ENCODE measurements at regions not wholly inside any gene's neighbourhood (a gene's known extent, or its start where the extent isn't known, plus 50 kb on each side); places are given as distances from the start of the nearest gene placed in this dataset.
"Not testable (repeated sequence)": the region's sequence is repeated elsewhere in the genome, so short reads cannot be mapped to it uniquely, and the experiment has no call there.

DNA sequence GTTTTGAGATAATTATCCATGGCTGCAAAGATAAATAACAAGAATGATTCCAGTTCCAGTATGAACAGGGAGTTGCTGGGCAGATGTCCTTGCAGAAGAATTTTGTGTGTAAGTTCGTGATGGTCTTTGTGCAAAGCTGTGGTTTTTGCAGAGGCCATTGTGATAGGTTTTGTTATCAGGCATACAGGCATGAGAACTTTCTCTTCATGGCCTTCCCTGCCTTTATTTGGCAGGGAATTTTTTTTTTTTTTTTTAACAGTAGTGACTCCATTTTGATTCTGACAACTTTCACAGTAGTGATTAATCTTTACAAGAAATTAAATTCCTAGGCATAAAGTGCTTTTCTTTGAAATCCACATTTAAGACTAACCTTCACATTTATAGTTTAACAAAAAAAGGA, 1999.5 kb upstream of the CDH6 start:
- no peaks in the 10 kb centered on the region for H3K27me3 ChIP-seq
- no peaks in the 10 kb centered on the region for H3K9me3 ChIP-seq
- no peak for DNase-seq (ENCODE audit: low spot score in 2 of 2)
- no peaks in the 10 kb centered on the region for H3K4me1 ChIP-seq
- H3K27ac ChIP-seq: no peak overlapping the region
- TF ChIP-seq, protein P1, sequence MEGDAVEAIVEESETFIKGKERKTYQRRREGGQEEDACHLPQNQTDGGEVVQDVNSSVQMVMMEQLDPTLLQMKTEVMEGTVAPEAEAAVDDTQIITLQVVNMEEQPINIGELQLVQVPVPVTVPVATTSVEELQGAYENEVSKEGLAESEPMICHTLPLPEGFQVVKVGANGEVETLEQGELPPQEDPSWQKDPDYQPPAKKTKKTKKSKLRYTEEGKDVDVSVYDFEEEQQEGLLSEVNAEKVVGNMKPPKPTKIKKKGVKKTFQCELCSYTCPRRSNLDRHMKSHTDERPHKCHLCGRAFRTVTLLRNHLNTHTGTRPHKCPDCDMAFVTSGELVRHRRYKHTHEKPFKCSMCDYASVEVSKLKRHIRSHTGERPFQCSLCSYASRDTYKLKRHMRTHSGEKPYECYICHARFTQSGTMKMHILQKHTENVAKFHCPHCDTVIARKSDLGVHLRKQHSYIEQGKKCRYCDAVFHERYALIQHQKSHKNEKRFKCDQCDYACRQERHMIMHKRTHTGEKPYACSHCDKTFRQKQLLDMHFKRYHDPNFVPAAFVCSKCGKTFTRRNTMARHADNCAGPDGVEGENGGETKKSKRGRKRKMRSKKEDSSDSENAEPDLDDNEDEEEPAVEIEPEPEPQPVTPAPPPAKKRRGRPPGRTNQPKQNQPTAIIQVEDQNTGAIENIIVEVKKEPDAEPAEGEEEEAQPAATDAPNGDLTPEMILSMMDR (IDR thresholded peaks at IDR 0.05): no peak
- TF ChIP-seq POLR2AphosphoS5 (IDR thresholded peaks at IDR 0.05) (no peak), POLR2A (IDR thresholded peaks at IDR 0.05) (no peak)
- intact Hi-C loops (cut with DNase I; ENCODE audit: low total_unique reads): no loop called here
- H3K4me3 ChIP-seq: no peak overlapping the region
- H3K36me3 ChIP-seq: no peaks in the 10 kb centered on the region

DNA sequence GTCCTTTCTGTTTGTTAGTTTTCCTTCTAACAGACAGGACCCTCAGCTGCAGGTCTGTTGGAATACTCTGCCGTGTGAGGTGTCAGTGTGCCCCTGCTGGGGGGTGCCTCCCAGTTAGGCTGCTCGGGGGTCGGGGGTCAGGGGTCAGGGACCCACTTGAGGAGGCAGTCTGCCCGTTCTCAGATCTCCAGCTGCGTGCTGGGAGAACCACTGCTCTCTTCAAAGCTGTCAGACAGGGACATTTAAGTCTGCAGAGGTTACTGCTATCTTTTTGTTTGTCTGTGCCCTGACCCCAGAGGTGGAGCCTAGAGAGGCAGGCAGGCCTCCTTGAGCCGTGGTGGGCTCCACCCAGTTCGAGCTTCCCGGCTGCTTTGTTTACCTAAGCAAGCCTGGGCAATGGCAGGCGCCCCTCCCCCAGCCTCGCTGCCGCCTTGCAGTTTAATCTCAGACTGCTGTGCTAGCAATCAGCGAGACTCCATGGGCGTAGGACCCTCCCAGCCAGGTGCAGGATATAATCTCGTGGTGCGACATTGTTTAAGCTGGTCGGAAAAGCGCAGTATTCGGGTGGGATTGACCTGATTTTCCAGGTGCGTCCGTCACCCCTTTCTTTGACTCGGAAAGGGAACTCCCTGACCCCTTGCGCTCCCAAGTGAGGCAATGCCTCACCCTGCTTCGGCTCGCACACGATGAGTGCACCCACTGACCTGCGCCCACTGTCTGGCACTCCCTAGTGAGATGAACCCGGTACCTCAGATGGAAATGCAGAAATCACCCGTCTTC, 2002.0 kb upstream of the CDH6 start:
- H3K9me3 ChIP-seq; H3K4me3 ChIP-seq; H3K4me1 ChIP-seq; DNase-seq (ENCODE audit: low spot score in 2 of 2); H3K36me3 ChIP-seq; H3K27ac ChIP-seq; H3K27me3 ChIP-seq; intact Hi-C loops (cut with DNase I; ENCODE audit: low total_unique reads): not testable (repeated sequence)

DNA sequence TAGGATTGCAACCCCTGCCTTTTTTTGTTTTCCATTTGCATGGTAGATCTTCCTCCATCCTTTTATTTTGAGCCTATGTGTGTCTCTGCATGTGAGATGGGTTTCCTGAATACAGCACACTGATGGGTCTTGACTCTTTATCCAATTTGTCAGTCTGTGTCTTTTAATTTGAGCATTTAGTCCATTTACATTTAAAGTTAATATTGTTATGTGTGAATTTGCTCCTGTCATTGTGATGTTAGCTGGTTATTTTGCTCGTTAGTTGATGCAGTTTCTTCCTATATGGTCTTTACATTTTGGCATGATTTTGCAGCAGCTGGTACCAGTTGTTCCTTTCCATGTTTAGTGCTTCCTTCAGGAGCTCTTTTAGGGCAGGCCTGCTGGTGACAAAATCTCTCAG, 2003.1 kb upstream of the CDH6 start:
- intact Hi-C loops (cut with DNase I; ENCODE audit: low total_unique reads); H3K27me3 ChIP-seq; H3K36me3 ChIP-seq; H3K4me1 ChIP-seq; H3K9me3 ChIP-seq; H3K4me3 ChIP-seq; DNase-seq (ENCODE audit: low spot score in 2 of 2); H3K27ac ChIP-seq: not testable (repeated sequence)

DNA sequence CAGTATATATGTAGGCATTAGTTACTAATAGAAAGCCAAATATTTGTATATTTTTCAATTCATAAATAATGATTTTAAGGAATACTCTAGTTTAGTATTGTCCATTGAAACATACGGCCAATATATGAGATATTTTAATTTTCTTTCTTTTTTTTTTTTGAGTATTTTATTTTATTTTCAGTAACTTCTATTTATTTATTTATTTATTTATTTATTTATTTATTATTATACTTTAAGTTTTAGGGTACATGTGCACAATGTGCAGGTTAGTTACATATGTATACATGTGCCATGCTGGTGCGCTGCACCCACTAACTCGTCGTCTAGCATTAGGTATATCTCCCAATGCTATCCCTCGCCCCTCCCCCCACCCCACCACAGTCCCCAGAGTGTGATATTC, 2007.1 kb upstream of the CDH6 start:
- H3K27me3 ChIP-seq; H3K27ac ChIP-seq; intact Hi-C loops (cut with DNase I; ENCODE audit: low total_unique reads); H3K4me3 ChIP-seq; H3K4me1 ChIP-seq; H3K36me3 ChIP-seq; H3K9me3 ChIP-seq; DNase-seq (ENCODE audit: low spot score in 2 of 2): not testable (repeated sequence)

DNA sequence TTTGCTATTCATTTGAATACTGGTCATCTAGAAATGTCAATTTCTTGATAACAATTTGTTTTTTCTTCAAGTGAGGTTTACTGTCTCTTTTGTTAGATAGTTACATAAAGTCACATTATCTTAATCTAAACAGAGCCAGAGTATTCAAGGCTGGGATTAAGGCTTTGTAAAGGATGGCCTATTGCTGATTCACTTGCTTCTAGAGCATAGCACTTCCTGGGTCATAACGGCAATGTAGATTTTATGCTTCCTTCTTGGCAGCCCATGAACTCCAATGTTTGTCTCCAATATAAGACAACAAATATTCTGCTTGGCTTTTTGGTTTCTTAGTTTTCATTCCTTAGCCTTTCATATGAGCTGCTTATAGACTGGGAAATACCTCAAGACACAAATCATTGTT, 2007.9 kb upstream of the CDH6 start:
- no peaks in the 10 kb centered on the region for H3K27me3 ChIP-seq
- H3K27ac ChIP-seq: no peak overlapping the region
- H3K4me1 ChIP-seq: no peaks in the 10 kb centered on the region
- intact Hi-C loops (cut with DNase I; ENCODE audit: low total_unique reads): no loop called here
- H3K36me3 ChIP-seq: no peaks in the 10 kb centered on the region
- DNase-seq (ENCODE audit: low spot score in 2 of 2): no peak
- no peak overlapping the region for H3K4me3 ChIP-seq
- H3K9me3 ChIP-seq: no peaks in the 10 kb centered on the region
- TF ChIP-seq, protein P1 (IDR thresholded peaks at IDR 0.05): no peak
- TF ChIP-seq POLR2A (IDR thresholded peaks at IDR 0.05) (no peak), POLR2AphosphoS5 (IDR thresholded peaks at IDR 0.05) (no peak)

DNA sequence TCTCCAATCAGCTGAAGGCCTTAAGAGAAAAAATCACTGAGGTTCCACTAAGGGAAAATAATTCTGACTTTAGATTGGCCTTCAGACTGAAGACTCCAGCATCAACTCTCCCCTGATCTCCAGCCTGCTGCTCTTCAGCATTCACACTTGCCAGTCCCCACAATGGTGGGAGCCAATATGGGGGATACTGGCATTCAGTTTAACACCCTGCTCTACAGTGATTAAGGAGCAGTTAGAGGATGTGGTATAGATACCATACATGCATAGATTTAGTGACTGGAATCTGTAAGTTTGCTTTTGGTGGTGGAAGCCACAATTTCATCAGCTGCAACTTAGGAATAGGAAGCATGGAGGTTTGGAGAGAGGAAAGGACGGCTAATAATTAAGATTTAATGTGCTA, 2017.7 kb upstream of the CDH6 start:
- DNase-seq (ENCODE audit: low spot score in 2 of 2): no peak
- no peaks in the 10 kb centered on the region for H3K4me1 ChIP-seq
- H3K27ac ChIP-seq: no peak overlapping the region
- no peaks in the 10 kb centered on the region for H3K27me3 ChIP-seq
- peaks cover 0 to 10% of the 10 kb centered on the region in 2 donors for H3K9me3 ChIP-seq
- intact Hi-C loops (cut with DNase I; ENCODE audit: low total_unique reads): no loop called here
- TF ChIP-seq POLR2A (IDR thresholded peaks at IDR 0.05): no peak
- no peak for TF ChIP-seq POLR2AphosphoS5 (IDR thresholded peaks at IDR 0.05)
- TF ChIP-seq, protein P1 (IDR thresholded peaks at IDR 0.05): no peak
- H3K4me3 ChIP-seq: no peak overlapping the region
- no peaks in the 10 kb centered on the region for H3K36me3 ChIP-seq

DNA sequence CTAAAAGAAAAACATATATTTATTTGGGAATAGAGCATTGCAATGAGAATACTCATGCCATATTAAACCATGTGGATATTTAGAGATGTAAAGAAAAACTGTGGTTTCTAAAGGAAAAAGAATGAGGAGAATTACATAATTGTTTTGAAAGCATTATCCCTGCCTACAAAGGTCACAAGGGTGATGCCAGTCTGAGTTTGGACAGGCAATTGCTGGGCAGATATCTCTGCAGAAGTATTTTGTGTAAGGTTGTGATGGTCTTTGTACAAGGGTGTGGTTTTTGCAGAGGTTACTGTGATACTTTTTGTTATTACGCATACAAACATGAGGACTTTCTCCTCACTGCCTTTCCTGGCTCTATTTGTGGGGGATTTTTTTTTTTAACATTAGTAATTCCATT, 2022.9 kb upstream of the CDH6 start:
- Histone ChIP-seq H3K27ac (no peak overlapping the region), H3K27me3 (no peaks in the 10 kb centered on the region), H3K9me3 (peaks cover 0 to 10% of the 10 kb centered on the region in 2 donors), H3K4me3 (no peak overlapping the region), H3K4me1 (no peaks in the 10 kb centered on the region), H3K36me3 (no peaks in the 10 kb centered on the region)
- intact Hi-C loops (cut with DNase I; ENCODE audit: low total_unique reads): no loop called here
- TF ChIP-seq POLR2A (IDR thresholded peaks at IDR 0.05) (no peak), POLR2AphosphoS5 (IDR thresholded peaks at IDR 0.05) (no peak)
- no peak for DNase-seq (ENCODE audit: low spot score in 2 of 2)
